Left lung (tissue), 4 donors: ENCODE measurements at regions not wholly inside any gene's neighbourhood (a gene's known extent, or its start where the extent isn't known, plus 50 kb on each side); places are given as distances from the start of the nearest gene placed in this dataset.

ENCODE experiments used
- ATAC-seq: fragments of 200-7000 bp; cut with Tn5 transposase; one replicate; pipeline ENCODE4 v1.9.1; 2020; ENCODE audit warnings: moderate library complexity
- DNase-seq, 4 donors: peaks; one replicate each; pipeline ENCODE4 v3.0.0-alpha.2; 2013 to 2020
- H3K27ac ChIP-seq, 2 donors: fragments of 200-600 bp; sonication (generic) in 1 of 2; one replicate each; pipeline versions ENCODE4 v1.5.0 to v1.8.0; 2020 to 2021
- H3K27me3 ChIP-seq, 2 donors: fragments of 200-600 bp; sonication (generic) in 1 of 2; one replicate each; pipeline versions ENCODE4 v1.5.0 to v1.8.0; 2020 to 2021
- H3K36me3 ChIP-seq, 2 donors: fragments of 200-600 bp; sonication (generic) in 1 of 2; one replicate each; pipeline versions ENCODE4 v1.5.0 to v1.8.0; 2020 to 2021
- H3K4me1 ChIP-seq, 2 donors: fragments of 200-600 bp; one replicate each; pipeline ENCODE4 v1.8.0; 2021
- H3K4me3 ChIP-seq, 2 donors: fragments of 200-600 bp; sonication (generic) in 1 of 2; one replicate each; pipeline versions ENCODE4 v1.5.0 to v1.8.0; 2020 to 2021; ENCODE audit warnings: mild to moderate bottlenecking in 1 of 2
- H3K9me3 ChIP-seq, 2 donors: fragments of 200-600 bp; sonication (generic) in 1 of 2; one replicate each; pipeline versions ENCODE4 v1.5.0 to v1.8.0; 2020 to 2021
- CTCF ChIP-seq, 2 donors: fragments of 200-600 bp; sonication (generic) in 1 of 2; IDR thresholded peaks; one replicate each; pipeline versions ENCODE4 v1.5.0 to v1.8.0; 2021; ENCODE audit warnings: antibody characterized with exemption in 2 of 2
- intact Hi-C, 2 donors: fragments of 100-400 bp; cut with DNase I; formaldehyde crosslinking; loops; one replicate each; pipeline versions ENCODE4 v1.11.2 to v1.14.2; 2022
- donor health status: DM: no; HTN: yes; CAD: no.
- donor health status: DM: no; HTN: no; CAD: no.

- no peak for TF ChIP-seq CTCF (IDR thresholded peaks at IDR 0.05)
- intact Hi-C loops = no loop called here
- Histone ChIP-seq H3K9me3 (no peaks in the 10 kb centered on the region), H3K27ac (no peak overlapping the region), H3K4me3 (no peak overlapping the region), H3K27me3 (no peaks in the 10 kb centered on the region), H3K36me3 (no peaks in the 10 kb centered on the region), H3K4me1 (no peaks in the 10 kb centered on the region)
- no peak for DNase-seq
- ATAC-seq = no peak
Measured at GRCh38 chr6:140663772-140664171, 1289.3 kb upstream of the CITED2 start.

DNA sequence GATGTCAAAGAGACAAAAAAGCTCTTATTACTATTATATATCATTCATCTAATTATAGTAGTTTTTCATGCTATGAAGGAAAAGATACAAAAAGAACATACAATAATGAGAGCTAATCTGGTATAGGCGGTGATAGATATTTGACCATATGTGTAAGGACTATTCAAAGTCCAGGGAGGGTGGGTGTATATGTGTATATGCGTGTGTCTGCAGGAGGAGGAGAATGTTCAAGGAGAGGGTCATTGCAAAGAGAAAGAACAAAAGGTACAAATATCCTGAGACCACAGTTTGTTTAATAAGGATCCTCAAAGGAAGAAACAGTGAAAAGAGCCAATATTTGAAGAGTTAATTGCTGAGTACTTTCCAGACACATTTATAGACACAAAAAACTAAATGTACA is 1288.6 kb upstream of the CITED2 start:
- Histone ChIP-seq H3K27ac (no peak overlapping the region), H3K9me3 (no peaks in the 10 kb centered on the region), H3K27me3 (no peaks in the 10 kb centered on the region), H3K4me1 (no peaks in the 10 kb centered on the region), H3K36me3 (no peaks in the 10 kb centered on the region), H3K4me3 (no peak overlapping the region)
- TF ChIP-seq CTCF (IDR thresholded peaks at IDR 0.05) = no peak
- intact Hi-C loops = no loop called here
- no peak for DNase-seq
- ATAC-seq = no peak

- no peaks in the 10 kb centered on the region for H3K9me3 ChIP-seq
- no peaks in the 10 kb centered on the region for H3K4me1 ChIP-seq
- DNase-seq = no peak
- H3K27me3 ChIP-seq = no peaks in the 10 kb centered on the region
- intact Hi-C loops = no loop called here
- no peaks in the 10 kb centered on the region for H3K36me3 ChIP-seq
- no peak for TF ChIP-seq CTCF (IDR thresholded peaks at IDR 0.05)
- no peak overlapping the region for H3K4me3 ChIP-seq
- no peak overlapping the region for H3K27ac ChIP-seq
- no peak for ATAC-seq
Measured at GRCh38 chr6:140661691-140662090, 1287.2 kb upstream of the CITED2 start.

- intact Hi-C loops = no loop called here
Measured at GRCh38 chr6:140660295-140660694, 1285.8 kb upstream of the CITED2 start.

DNA sequence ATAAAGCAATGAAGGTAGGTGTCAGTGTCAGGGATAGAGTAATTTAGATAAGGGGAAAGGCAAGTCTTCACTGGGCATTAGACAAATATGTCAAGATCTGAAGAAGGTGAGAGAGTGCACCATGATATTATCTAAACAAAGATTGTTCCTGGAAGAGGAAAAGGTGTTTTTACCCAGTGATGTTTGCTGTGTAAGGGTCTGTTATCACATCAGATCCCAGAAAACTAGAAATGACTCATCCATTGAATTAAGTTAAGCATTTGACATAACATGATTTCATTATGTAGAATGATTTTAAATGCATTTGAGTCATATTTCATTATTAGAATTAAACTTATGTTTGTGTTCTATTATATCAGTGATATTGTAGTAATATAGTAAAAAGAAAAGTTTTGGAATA is 1279.5 kb upstream of the CITED2 start:
- no peak for ATAC-seq
- TF ChIP-seq CTCF (IDR thresholded peaks at IDR 0.05) = no peak

More at GRCh38 chr6:140660295-140660694, 1285.8 kb upstream of the CITED2 start:
- Histone ChIP-seq H3K27me3 (no peaks in the 10 kb centered on the region), H3K4me3 (no peak overlapping the region), H3K36me3 (no peaks in the 10 kb centered on the region), H3K27ac (no peak overlapping the region), H3K9me3 (no peaks in the 10 kb centered on the region), H3K4me1 (no peaks in the 10 kb centered on the region)
- no peak for TF ChIP-seq CTCF (IDR thresholded peaks at IDR 0.05)
- DNase-seq (no peak), ATAC-seq (no peak)

More for the DNA sequence above, 1279.5 kb upstream of the CITED2 start:
- Histone ChIP-seq H3K36me3 (no peaks in the 10 kb centered on the region), H3K4me3 (no peak overlapping the region), H3K4me1 (no peaks in the 10 kb centered on the region), H3K9me3 (no peaks in the 10 kb centered on the region), H3K27ac (no peak overlapping the region), H3K27me3 (no peaks in the 10 kb centered on the region)
- intact Hi-C loops = no loop called here
- DNase-seq = no peak
